Endothelial cell of umbilical vein (primary cell): ENCODE measurements at regions not wholly inside any gene's neighbourhood (a gene's known extent, or its start where the extent isn't known, plus 50 kb on each side); places are given as distances from the start of the nearest gene placed in this dataset.

Experiments
- CTCF ChIP-seq, 2 donors: IDR thresholded peaks; 1 replicate in 1 of 2; 2 replicates in 1 of 2; pipeline ENCODE4 v1.5.1; 2011; ENCODE audit warnings: low read length in 2 of 2, mild to moderate bottlenecking in 2 of 2, moderate library complexity in 2 of 2, control low read depth in 1 of 2, inconsistent platforms in 1 of 2, low read depth in 1 of 2; ENCODE audit not compliant: insufficient read depth in 1 of 2; ENCODE audit errors: extremely low read depth in 1 of 2
- FOS ChIP-seq: IDR thresholded peaks from 2 replicates; pipeline ENCODE4 v1.6.1; 2011; ENCODE audit warnings: mild to moderate bottlenecking, low read length, moderate library complexity, borderline replicate concordance; ENCODE audit not compliant: insufficient read depth
- GATA2 ChIP-seq: IDR thresholded peaks from 2 replicates; pipeline ENCODE4 v1.7.0; 2011; ENCODE audit warnings: low read depth, mild to moderate bottlenecking, moderate library complexity, mixed read lengths, low read length; ENCODE audit not compliant: insufficient read length, insufficient read depth
- POLR2A ChIP-seq: IDR thresholded peaks from 2 replicates; pipeline ENCODE4 v1.6.1; 2012; ENCODE audit warnings: low read depth, mild to moderate bottlenecking, control low read depth, low read length

DNA sequence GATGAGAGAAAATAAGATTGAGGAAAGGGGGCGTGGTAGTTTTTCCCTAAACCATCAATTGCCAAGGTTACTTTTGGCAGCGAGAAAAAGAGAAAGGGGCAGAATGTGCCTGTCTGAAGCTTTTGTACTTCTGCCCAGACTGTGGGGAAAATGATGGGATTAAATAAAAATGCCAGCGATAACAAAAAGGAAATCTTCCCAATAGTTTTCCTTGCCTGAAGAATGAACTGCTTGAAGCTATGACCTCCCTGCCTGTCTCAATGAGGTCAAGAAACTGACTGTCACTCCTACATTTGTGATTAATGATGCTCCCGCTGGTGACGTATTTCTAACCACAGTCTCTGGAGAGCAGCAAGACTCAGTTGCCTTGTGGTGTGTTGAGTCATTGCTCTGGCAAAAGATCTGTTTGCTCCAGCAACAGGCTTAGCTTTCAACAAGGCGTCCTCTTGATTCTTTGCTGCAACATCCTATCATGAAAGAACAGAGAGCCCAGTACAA lies 1051.5 kb downstream of the DIAPH3 start:
- TF ChIP-seq CTCF (IDR thresholded peaks at IDR 0.05; ENCODE audit: extremely low read depth in 1 of 2, insufficient read depth in 1 of 2, low read depth in 1 of 2, low read length in 2 of 2) (no peak), FOS (peak; percentile 57), POLR2A (no peak), GATA2 (no peak)
